ENCODE measurements at regions not wholly inside any gene's neighbourhood (a gene's known extent, or its start where the extent isn't known, plus 50 kb on each side); places are given as distances from the start of the nearest gene placed in this dataset.

DNA sequence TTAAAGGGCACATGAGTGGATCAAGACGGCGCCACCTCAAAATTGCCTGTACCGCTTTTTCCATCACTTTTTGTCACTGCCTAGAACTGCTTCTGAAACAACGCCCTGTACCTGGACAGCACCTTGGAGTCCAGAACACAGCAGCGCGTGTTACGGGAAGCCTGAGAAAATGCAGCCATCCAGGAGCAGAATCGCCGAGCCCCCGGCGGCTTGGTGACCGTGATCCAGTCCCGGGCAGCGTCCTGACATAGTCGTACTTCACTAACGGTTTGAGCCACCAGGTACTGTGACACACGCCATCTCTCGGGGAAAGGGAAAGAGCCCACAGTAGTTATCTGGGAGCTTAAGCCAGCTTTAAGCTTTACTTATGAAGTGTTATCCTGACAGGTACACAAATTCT is 168.9 kb upstream of the SALL3 start:
- no peak overlapping the region for H3K4me3 ChIP-seq (ENCODE audit: low read depth, poor library complexity, severe bottlenecking)
- intact Hi-C loops (cut with DNase I; ENCODE audit: low total_unique reads) = no loop called here
- no peak for TF ChIP-seq POLR2A (IDR thresholded peaks at IDR 0.05)
- TF ChIP-seq, protein P1, sequence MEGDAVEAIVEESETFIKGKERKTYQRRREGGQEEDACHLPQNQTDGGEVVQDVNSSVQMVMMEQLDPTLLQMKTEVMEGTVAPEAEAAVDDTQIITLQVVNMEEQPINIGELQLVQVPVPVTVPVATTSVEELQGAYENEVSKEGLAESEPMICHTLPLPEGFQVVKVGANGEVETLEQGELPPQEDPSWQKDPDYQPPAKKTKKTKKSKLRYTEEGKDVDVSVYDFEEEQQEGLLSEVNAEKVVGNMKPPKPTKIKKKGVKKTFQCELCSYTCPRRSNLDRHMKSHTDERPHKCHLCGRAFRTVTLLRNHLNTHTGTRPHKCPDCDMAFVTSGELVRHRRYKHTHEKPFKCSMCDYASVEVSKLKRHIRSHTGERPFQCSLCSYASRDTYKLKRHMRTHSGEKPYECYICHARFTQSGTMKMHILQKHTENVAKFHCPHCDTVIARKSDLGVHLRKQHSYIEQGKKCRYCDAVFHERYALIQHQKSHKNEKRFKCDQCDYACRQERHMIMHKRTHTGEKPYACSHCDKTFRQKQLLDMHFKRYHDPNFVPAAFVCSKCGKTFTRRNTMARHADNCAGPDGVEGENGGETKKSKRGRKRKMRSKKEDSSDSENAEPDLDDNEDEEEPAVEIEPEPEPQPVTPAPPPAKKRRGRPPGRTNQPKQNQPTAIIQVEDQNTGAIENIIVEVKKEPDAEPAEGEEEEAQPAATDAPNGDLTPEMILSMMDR (IDR thresholded peaks at IDR 0.05) = no peak
- no peak for DNase-seq (ENCODE audit: low spot score in 2 of 2)
- WGBS, 2 donors = 93% methylated on average over 18 of the region's 18 CpGs

DNA sequence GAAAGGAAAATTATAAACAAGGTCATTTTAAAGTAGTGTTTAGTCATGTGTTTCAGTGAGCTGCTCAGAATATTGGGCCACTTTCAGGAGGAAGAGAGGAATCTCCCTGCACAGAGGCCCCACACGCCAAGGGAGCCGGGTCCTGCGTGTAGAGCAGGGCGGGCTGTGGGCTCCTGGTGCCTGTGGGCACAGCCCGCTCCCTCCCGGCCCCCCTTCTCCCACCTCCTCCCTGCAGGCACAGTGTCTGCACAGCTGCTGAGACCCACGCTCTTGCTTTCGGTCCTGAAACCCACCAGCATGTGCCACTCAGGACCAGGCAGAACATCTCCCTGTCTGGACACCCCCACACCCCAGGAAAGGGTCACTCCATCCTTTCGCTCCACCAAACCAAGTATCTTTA is 167.6 kb upstream of the SALL3 start:
- 53 to 73% methylated on average over 9 of the region's 9 CpGs for WGBS, 2 donors
- DNase-seq (ENCODE audit: low spot score in 2 of 2) = no peak
- no peak overlapping the region for H3K4me3 ChIP-seq (ENCODE audit: low read depth, poor library complexity, severe bottlenecking)
- TF ChIP-seq POLR2A (IDR thresholded peaks at IDR 0.05) = no peak
- TF ChIP-seq, protein P1 (IDR thresholded peaks at IDR 0.05) = no peak
- intact Hi-C loops (cut with DNase I; ENCODE audit: low total_unique reads) = no loop called here

DNA sequence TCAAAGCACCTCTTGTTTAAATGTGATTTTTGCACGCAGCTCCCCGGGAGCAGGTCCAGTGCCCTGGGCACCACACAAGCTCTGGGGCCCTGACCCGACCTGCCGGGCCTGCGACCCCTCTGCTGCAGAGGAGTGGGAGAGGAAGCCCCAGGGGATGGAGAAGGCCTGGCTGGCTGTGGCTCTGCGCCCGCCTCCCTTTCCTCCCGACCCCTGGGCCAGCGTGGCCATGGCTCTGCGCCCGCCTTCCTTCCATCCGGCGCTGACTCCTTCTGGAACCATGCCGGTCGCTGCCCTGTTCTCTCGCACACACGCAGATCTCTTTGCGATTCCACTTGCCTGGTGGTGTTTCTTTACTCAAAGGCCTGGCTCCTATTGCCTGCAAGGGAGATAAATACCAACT is 166.5 kb upstream of the SALL3 start:
- intact Hi-C loops (cut with DNase I; ENCODE audit: low total_unique reads) = no loop called here
- no peak for TF ChIP-seq POLR2A (IDR thresholded peaks at IDR 0.05)
- TF ChIP-seq, protein P1 (IDR thresholded peaks at IDR 0.05) = no peak
- no peak overlapping the region for H3K4me3 ChIP-seq (ENCODE audit: low read depth, poor library complexity, severe bottlenecking)
- no peak for DNase-seq (ENCODE audit: low spot score in 2 of 2)
- WGBS, 2 donors = 81 to 83% methylated on average over 18 of the region's 18 CpGs

DNA sequence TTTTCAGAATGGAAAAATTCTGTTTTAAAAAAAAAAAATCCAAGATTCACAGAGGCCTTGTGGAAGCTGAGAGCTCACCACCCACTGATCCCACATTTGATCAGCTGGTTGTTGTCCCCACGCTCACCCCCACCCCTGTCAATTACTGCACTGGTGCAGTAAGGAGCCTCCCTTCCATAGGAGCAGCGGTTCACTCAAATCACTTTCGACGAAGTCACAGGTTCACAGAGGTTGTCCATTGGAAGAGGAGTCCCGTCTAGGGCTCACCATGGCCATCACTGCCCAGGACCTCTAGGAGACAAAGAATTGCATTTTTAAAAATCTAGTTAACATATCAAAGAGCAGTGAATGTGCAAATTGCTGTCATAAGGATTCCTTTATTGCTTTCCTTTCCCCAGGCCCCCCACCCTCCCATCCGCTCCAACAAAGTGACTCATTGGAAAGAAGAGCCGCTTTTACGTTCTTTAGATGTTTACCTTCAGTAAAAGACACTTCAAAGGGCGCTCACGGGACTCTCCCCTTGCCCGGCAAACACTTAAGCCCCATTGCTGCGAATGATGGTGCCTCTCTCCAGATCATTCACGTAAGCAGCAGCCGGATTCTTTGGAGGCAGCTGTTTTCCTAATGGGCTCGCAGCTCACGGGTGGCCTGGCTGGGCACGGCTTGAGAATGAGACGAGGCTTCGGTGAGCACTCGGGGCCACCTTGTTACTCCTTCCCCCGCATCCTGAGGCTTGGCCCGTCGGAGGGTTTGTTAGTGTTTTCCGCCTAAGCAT is 165.5 kb upstream of the SALL3 start:
- TF ChIP-seq, protein P1 (IDR thresholded peaks at IDR 0.05) = no peak
- no peak for TF ChIP-seq POLR2A (IDR thresholded peaks at IDR 0.05)
- intact Hi-C loops (cut with DNase I; ENCODE audit: low total_unique reads) = no loop called here
- no peak for DNase-seq (ENCODE audit: low spot score in 2 of 2)
- H3K4me3 ChIP-seq (ENCODE audit: low read depth, poor library complexity, severe bottlenecking) = no peak overlapping the region
- WGBS, 2 donors = 22 to 23% methylated on average over 24 of the region's 24 CpGs

DNA sequence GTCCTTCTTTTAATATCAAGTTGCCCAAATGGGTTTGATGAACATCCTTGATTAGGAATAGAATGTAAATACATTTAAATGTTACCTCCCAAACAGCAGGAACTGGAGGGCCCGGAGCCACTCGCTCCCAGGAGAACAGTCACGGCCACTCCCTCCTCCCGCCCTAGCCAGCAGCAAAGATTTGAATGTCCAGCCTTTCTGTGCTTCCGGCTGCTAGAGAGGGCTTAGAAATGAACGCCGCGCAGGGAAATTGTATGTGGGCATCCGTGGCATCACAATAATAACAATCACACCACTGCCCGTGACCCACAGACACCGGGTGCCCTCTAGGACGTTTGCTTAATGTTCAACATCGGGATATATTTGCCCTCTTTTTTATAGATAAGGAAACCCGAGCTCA is 164.9 kb upstream of the SALL3 start:
- DNase-seq (ENCODE audit: low spot score in 2 of 2) = no peak
- no peak for TF ChIP-seq POLR2A (IDR thresholded peaks at IDR 0.05)
- TF ChIP-seq, protein P1 (IDR thresholded peaks at IDR 0.05) = no peak
- 43 to 46% methylated on average over 14 of the region's 14 CpGs for WGBS, 2 donors
- intact Hi-C loops (cut with DNase I; ENCODE audit: low total_unique reads) = no loop called here
- no peak overlapping the region for H3K4me3 ChIP-seq (ENCODE audit: low read depth, poor library complexity, severe bottlenecking)

DNA sequence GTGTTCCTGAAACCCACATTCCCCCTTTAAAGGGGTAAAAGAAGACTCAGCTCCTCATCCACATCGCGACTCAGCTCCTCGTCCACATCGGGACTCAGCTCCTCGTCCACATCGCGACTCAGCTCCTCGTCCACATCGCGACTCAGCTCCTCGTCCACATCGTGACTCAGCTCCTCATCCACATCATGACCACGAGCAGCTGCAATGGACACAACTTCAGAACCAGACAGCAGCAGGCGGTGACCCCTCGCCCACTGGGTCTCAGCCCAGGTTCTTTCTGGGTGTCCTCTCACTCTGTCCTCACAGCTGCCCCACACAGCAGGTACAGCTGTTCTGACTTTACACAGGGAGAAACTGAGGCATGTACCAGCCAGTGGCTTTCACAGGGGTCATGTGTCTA is 163.5 kb upstream of the SALL3 start:
- TF ChIP-seq, protein P1 (IDR thresholded peaks at IDR 0.05) = no peak
- TF ChIP-seq POLR2A (IDR thresholded peaks at IDR 0.05) = no peak
- intact Hi-C loops (cut with DNase I; ENCODE audit: low total_unique reads) = no loop called here
- no peak overlapping the region for H3K4me3 ChIP-seq (ENCODE audit: low read depth, poor library complexity, severe bottlenecking)
- peak in 1 of 2 donors; percentile 65 for DNase-seq (ENCODE audit: low spot score in 2 of 2)
- WGBS, 2 donors = 84 to 90% methylated on average over 15 of the region's 15 CpGs
